ENCODE measurements at regions not wholly inside any gene's neighbourhood (a gene's known extent, or its start where the extent isn't known, plus 50 kb on each side); places are given as distances from the start of the nearest gene placed in this dataset.

DNA sequence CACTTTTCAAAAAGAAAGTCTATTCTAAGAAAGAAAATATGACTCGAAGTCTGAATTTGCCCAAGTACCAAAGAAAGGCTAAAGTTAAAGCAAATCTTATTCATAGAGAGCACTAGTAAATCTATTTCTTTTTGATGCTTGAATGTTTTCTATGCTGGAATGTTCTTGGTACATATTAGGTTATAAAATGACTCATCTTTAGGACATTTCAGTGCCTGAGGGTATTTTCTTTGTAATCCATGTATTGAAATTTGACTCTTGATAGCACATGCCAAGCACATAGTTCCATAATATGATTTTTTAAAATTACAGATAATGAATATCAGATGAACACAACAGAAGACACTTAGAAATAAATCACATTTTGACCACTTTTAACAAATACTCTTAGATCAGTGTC, 232.8 kb downstream of the TRIML1 start:
- WGBS (ENCODE audit: missing lambda C conversion rate) = 19% methylated on average over 1 of the region's 1 CpG
- Histone ChIP-seq H3K27ac (no peak overlapping the region), H3K4me1 (peaks cover 4% of the 10 kb centered on the region; the same call in 1 of the 3 replicates), H3K4me2 (0 out of 3 replicates have a peak overlapping the region, but pooled peaks have one; percentile 1), H3K9me3 (0 out of 3 replicates have a peak, but pooled peaks cover 6% of the 10 kb centered on the region), H3K4me3 (no peak overlapping the region)
- DNase-seq (ENCODE audit: low read depth in 1 of 2, low spot score in 1 of 2) (no peak), FAIRE-seq (no peak), ATAC-seq (no peak)
- CTCF ChIA-PET = no interaction called here
- TF ChIP-seq FOSL2 (IDR thresholded peaks at IDR 0.05) (no peak), FOSL2 (CRISPR knock-in tag; IDR thresholded peaks at IDR 0.05) (peak; percentile 59; the same call in 1 of the 2 replicates), FOXS1 (CRISPR knock-in tag; IDR thresholded peaks at IDR 0.05) (no peak)
- POLR2A ChIA-PET = no interaction called here

DNA sequence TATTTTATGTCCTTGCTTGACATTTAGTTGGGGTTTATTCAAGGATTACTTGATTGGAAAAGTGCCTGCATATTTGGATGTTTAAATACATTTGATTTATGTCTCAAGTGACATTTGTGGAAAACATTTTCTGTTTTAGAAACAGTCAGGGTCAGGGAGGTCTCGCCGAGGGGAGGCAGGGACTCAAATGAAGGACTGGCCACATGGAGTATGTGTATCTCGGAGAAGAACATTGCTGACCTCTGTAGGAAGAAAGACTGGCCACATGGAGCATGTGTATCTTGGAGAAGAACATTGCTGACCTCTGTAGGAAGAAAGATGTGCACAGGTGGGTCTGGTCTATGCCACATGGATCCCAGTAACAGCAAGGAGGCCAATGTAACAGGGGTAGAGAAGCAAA, 233.6 kb downstream of the TRIML1 start:
- ChIA-PET POLR2A (no interaction called here), CTCF (no interaction called here)
- Histone ChIP-seq H3K27ac (0 out of 6 replicates have a peak overlapping the region, but pooled peaks of 1 of the 2 experiments have one; percentile 42), H3K4me1 (peaks cover 4% of the 10 kb centered on the region; the same call in 1 of the 3 replicates), H3K4me2 (no peak overlapping the region), H3K4me3 (no peak overlapping the region), H3K9me3 (0 out of 3 replicates have a peak, but pooled peaks cover 6% of the 10 kb centered on the region)
- WGBS (ENCODE audit: missing lambda C conversion rate) = 90% methylated on average over 3 of the region's 3 CpGs
- peak; percentile 58 to 72 for TF ChIP-seq RAD21 (conservative IDR thresholded peaks at IDR 0.05 in 1 of 2, IDR thresholded peaks at IDR 0.05 in 1 of 2)
- TF ChIP-seq, protein P1, sequence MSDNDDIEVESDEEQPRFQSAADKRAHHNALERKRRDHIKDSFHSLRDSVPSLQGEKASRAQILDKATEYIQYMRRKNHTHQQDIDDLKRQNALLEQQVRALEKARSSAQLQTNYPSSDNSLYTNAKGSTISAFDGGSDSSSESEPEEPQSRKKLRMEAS (IDR thresholded peaks at IDR 0.05) = peak; percentile 82
- no peak for TF ChIP-seq EHF (CRISPR knock-in tag; IDR thresholded peaks at IDR 0.05)
- TF ChIP-seq MYC (IDR thresholded peaks at IDR 0.05; ENCODE audit: borderline replicate concordance, low read length) = peak; percentile 50; the same call in 1 of the 2 replicates
- no peak for TF ChIP-seq POLR2A (IDR thresholded peaks at IDR 0.05; ENCODE audit: low read length)
- TF ChIP-seq CHD4 (IDR thresholded peaks at IDR 0.05; ENCODE audit: borderline replicate concordance) = no peak
- no peak for TF ChIP-seq KDM5A (IDR thresholded peaks at IDR 0.05)
- TF ChIP-seq SMC3 (IDR thresholded peaks at IDR 0.05) = peak; percentile 47; the same call in 2 of the 3 replicates
- TF ChIP-seq, protein P2, sequence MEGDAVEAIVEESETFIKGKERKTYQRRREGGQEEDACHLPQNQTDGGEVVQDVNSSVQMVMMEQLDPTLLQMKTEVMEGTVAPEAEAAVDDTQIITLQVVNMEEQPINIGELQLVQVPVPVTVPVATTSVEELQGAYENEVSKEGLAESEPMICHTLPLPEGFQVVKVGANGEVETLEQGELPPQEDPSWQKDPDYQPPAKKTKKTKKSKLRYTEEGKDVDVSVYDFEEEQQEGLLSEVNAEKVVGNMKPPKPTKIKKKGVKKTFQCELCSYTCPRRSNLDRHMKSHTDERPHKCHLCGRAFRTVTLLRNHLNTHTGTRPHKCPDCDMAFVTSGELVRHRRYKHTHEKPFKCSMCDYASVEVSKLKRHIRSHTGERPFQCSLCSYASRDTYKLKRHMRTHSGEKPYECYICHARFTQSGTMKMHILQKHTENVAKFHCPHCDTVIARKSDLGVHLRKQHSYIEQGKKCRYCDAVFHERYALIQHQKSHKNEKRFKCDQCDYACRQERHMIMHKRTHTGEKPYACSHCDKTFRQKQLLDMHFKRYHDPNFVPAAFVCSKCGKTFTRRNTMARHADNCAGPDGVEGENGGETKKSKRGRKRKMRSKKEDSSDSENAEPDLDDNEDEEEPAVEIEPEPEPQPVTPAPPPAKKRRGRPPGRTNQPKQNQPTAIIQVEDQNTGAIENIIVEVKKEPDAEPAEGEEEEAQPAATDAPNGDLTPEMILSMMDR (IDR thresholded peaks at IDR 0.05) = peak; percentile 40; the same call in 2 of the 3 replicates
- DNase-seq (ENCODE audit: low read depth in 1 of 2, low spot score in 1 of 2) (peak; percentile 2 to 88), ATAC-seq (peak; percentile 89 to 100), FAIRE-seq (no peak)

DNA sequence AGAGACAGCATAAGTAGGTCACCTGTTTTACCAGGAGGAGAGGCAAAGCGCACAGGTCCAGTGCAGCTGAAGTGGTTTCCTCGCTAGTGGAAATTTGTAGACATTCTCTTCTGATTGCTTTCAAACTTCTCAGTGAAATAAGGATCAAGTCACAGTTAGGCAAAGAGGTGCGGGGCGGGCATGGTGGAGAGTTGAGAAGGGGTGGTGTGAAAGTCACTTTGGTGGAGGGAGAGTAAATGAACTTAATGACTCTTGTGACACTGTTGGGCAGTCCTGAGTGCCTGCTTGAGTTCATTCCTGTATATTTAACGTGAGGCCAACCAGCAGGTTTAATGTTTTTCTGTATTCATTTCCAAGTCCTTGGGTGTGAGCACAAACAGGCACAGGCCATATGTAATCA, 235.6 kb downstream of the TRIML1 start:
- ATAC-seq = no peak
- Histone ChIP-seq H3K27ac (no peak overlapping the region), H3K4me2 (no peak overlapping the region), H3K4me1 (peaks cover 4% of the 10 kb centered on the region; the same call in 1 of the 3 replicates), H3K4me3 (no peak overlapping the region), H3K9me3 (0 out of 3 replicates have a peak, but pooled peaks cover 6% of the 10 kb centered on the region)
- ChIA-PET POLR2A (no interaction called here), CTCF (interaction anchor here (0.6 kb wide), 1 partner anchor 381 kb away, joined by 3 read pairs; no protein-coding TSS in a partner anchor)
- TF ChIP-seq TFCP2L1 (CRISPR knock-in tag; IDR thresholded peaks at IDR 0.05) (no peak), TP53 (CRISPR knock-in tag; IDR thresholded peaks at IDR 0.05) (no peak), SREBF2 (IDR thresholded peaks at IDR 0.05) (no peak), EHF (CRISPR knock-in tag; IDR thresholded peaks at IDR 0.05) (no peak)
- TF ChIP-seq, protein P3, sequence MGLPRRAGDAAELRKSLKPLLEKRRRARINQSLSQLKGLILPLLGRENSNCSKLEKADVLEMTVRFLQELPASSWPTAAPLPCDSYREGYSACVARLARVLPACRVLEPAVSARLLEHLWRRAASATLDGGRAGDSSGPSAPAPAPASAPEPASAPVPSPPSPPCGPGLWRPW (IDR thresholded peaks at IDR 0.05) = no peak
- FAIRE-seq = no peak
- 88% methylated on average over 5 of the region's 5 CpGs for WGBS (ENCODE audit: missing lambda C conversion rate)
- DNase-seq (ENCODE audit: low read depth in 1 of 2, low spot score in 1 of 2) = no peak

DNA sequence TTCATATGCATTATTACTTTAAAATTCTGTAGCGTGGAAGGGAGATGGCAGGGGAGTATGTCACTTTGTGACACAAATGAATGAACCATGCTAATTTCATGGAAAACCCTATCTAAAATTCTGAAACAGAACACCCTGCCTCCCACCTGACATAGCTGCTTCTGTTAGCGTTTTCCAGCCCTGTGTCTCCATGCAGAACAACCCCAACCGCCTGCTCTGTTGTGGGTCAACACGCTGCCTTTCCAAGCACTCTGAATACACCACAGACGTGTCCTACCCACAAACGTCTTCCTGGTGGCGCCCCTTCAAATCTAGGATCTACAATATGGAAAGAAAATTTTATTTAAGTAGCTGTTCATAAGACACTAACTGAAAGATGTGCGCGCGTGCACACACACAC, 238.6 kb downstream of the TRIML1 start:
- Histone ChIP-seq H3K4me2 (no peak overlapping the region), H3K27ac (no peak overlapping the region), H3K4me1 (no peaks in the 10 kb centered on the region), H3K9me3 (0 out of 3 replicates have a peak, but pooled peaks cover 6% of the 10 kb centered on the region), H3K4me3 (no peak overlapping the region)
- POLR2A ChIA-PET = no interaction called here
- FAIRE-seq = no peak
- 86% methylated on average over 10 of the region's 10 CpGs for WGBS (ENCODE audit: missing lambda C conversion rate)
- CTCF ChIA-PET = no interaction called here
- ATAC-seq = no peak
- no peak for DNase-seq (ENCODE audit: low read depth in 1 of 2, low spot score in 1 of 2)
- TF ChIP-seq ZFP36 (IDR thresholded peaks at IDR 0.05; ENCODE audit: borderline replicate concordance, partially characterized antibody) (no peak), TP53 (CRISPR knock-in tag; IDR thresholded peaks at IDR 0.05) (no peak), HOXB5 (CRISPR knock-in tag; IDR thresholded peaks at IDR 0.05) (no peak), MYC (IDR thresholded peaks at IDR 0.05; ENCODE audit: borderline replicate concordance, low read length) (no peak), SMC3 (IDR thresholded peaks at IDR 0.05) (no peak), EP300 (IDR thresholded peaks at IDR 0.05) (no peak)
- TF ChIP-seq, protein P4, sequence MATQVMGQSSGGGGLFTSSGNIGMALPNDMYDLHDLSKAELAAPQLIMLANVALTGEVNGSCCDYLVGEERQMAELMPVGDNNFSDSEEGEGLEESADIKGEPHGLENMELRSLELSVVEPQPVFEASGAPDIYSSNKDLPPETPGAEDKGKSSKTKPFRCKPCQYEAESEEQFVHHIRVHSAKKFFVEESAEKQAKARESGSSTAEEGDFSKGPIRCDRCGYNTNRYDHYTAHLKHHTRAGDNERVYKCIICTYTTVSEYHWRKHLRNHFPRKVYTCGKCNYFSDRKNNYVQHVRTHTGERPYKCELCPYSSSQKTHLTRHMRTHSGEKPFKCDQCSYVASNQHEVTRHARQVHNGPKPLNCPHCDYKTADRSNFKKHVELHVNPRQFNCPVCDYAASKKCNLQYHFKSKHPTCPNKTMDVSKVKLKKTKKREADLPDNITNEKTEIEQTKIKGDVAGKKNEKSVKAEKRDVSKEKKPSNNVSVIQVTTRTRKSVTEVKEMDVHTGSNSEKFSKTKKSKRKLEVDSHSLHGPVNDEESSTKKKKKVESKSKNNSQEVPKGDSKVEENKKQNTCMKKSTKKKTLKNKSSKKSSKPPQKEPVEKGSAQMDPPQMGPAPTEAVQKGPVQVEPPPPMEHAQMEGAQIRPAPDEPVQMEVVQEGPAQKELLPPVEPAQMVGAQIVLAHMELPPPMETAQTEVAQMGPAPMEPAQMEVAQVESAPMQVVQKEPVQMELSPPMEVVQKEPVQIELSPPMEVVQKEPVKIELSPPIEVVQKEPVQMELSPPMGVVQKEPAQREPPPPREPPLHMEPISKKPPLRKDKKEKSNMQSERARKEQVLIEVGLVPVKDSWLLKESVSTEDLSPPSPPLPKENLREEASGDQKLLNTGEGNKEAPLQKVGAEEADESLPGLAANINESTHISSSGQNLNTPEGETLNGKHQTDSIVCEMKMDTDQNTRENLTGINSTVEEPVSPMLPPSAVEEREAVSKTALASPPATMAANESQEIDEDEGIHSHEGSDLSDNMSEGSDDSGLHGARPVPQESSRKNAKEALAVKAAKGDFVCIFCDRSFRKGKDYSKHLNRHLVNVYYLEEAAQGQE (IDR thresholded peaks at IDR 0.05) = no peak
- TF ChIP-seq, protein P5, sequence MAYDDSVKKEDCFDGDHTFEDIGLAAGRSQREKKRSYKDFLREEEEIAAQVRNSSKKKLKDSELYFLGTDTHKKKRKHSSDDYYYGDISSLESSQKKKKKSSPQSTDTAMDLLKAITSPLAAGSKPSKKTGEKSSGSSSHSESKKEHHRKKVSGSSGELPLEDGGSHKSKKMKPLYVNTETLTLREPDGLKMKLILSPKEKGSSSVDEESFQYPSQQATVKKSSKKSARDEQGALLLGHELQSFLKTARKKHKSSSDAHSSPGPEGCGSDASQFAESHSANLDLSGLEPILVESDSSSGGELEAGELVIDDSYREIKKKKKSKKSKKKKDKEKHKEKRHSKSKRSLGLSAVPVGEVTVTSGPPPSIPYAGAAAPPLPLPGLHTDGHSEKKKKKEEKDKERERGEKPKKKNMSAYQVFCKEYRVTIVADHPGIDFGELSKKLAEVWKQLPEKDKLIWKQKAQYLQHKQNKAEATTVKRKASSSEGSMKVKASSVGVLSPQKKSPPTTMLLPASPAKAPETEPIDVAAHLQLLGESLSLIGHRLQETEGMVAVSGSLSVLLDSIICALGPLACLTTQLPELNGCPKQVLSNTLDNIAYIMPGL (CRISPR knock-in tag; IDR thresholded peaks at IDR 0.05; ENCODE audit: borderline replicate concordance) = no peak
- TF ChIP-seq, protein P6, sequence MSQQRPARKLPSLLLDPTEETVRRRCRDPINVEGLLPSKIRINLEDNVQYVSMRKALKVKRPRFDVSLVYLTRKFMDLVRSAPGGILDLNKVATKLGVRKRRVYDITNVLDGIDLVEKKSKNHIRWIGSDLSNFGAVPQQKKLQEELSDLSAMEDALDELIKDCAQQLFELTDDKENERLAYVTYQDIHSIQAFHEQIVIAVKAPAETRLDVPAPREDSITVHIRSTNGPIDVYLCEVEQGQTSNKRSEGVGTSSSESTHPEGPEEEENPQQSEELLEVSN (IDR thresholded peaks at IDR 0.05; ENCODE audit: borderline replicate concordance, low read depth) = no peak

Measured in A549 (cell line).